GM23338 (cell line): ENCODE measurements at regions not wholly inside any gene's neighbourhood (a gene's known extent, or its start where the extent isn't known, plus 50 kb on each side); places are given as distances from the start of the nearest gene placed in this dataset.

Source experiments
- CREB1 ChIP-seq: fragments of 250-450 bp; sonication (Bioruptor Pico); IDR thresholded peaks from 2 replicates; pipeline ENCODE4 v1.5.0; 2020; ENCODE audit warnings: low read depth, mild to moderate bottlenecking, moderate library complexity
- CTCF ChIP-seq, 2 experiments: fragments of 200-600 bp in 1 of 2; sonication (generic) in 1 of 2; conservative IDR thresholded peaks; 2 replicates each; pipeline versions ENCODE4 v1.5.1 to v1.6.1; 2016 to 2017; ENCODE audit warnings: antibody characterized with exemption in 2 of 2, low read depth in 2 of 2, mild to moderate bottlenecking in 2 of 2, moderate library complexity in 1 of 2
- ETS1 ChIP-seq: IDR thresholded peaks from 2 replicates; pipeline ENCODE4 v1.6.1; 2016; ENCODE audit warnings: antibody characterized with exemption
- EZH2 ChIP-seq: fragments of 200-600 bp; sonication (generic); IDR thresholded peaks from one replicate; pipeline ENCODE4 v1.8.0; 2017; ENCODE audit warnings: antibody characterized with exemption, mild to moderate bottlenecking, low read depth; ENCODE audit not compliant: unreplicated experiment
- EZH2phosphoT487 ChIP-seq: fragments of 200-600 bp; sonication (generic); IDR thresholded peaks from one replicate; pipeline ENCODE4 v1.8.1; 2018; ENCODE audit warnings: antibody characterized with exemption; ENCODE audit not compliant: unreplicated experiment
- JUNB ChIP-seq: IDR thresholded peaks from one replicate; pipeline ENCODE4 v1.6.1; 2016; ENCODE audit warnings: antibody characterized with exemption; ENCODE audit not compliant: unreplicated experiment
- NANOG ChIP-seq: IDR thresholded peaks from 2 replicates; pipeline ENCODE4 v1.6.1; 2016; ENCODE audit warnings: antibody characterized with exemption, borderline replicate concordance
- POLR2AphosphoS5 ChIP-seq: IDR thresholded peaks from 2 replicates; pipeline ENCODE4 v1.6.1; 2016; ENCODE audit warnings: antibody characterized with exemption, low read depth
- REST ChIP-seq: IDR thresholded peaks from one replicate; pipeline ENCODE4 v1.6.1; 2018; ENCODE audit warnings: antibody characterized with exemption; ENCODE audit not compliant: unreplicated experiment
- STAT1 ChIP-seq: IDR thresholded peaks from one replicate; pipeline ENCODE4 v1.6.1; 2016; ENCODE audit warnings: antibody characterized with exemption; ENCODE audit not compliant: unreplicated experiment
- ZNF114 ChIP-seq: fragments of 250-450 bp; sonication (Bioruptor Pico); IDR thresholded peaks from 2 replicates; pipeline ENCODE4 v1.5.0; 2020; ENCODE audit warnings: mild to moderate bottlenecking, moderate library complexity
- ZNF331 ChIP-seq: fragments of 250-450 bp; sonication (Bioruptor Pico); IDR thresholded peaks from 2 replicates; pipeline ENCODE4 v1.5.0; 2020; ENCODE audit warnings: low read depth, mild to moderate bottlenecking, moderate library complexity
- ZNF462 ChIP-seq: fragments of 250-450 bp; sonication (Bioruptor Pico); IDR thresholded peaks from 2 replicates; pipeline ENCODE4 v1.5.0; 2020; ENCODE audit warnings: mild to moderate bottlenecking, moderate library complexity

- TF ChIP-seq EZH2 (no peak), CTCF (conservative IDR thresholded peaks at IDR 0.05; ENCODE audit: low read depth in 2 of 2) (peak in 1 of 2 experiments; percentile 19; a peak in 1 of 4 replicates), CREB1 (CRISPR knock-in tag) (no peak), REST (no peak), EZH2phosphoT487 (no peak), POLR2AphosphoS5 (no peak), ZNF462 (CRISPR knock-in tag) (no peak), NANOG (no peak), ZNF114 (CRISPR knock-in tag) (no peak), ZNF331 (CRISPR knock-in tag) (no peak), ETS1 (no peak), JUNB (no peak), STAT1 (no peak)
Measured at GRCh38 chr4:1570291-1571164, 113.6 kb downstream of the FAM53A start.
